ENCODE measurements at regions not wholly inside any gene's neighbourhood (a gene's known extent, or its start where the extent isn't known, plus 50 kb on each side); places are given as distances from the start of the nearest gene placed in this dataset.

GRCh38 chr4:104205116-104205515, 289.6 kb downstream of the CXXC4 start:
- Mint-ChIP-seq H3K9me3 (peaks cover 5% of the 10 kb centered on the region), H3K36me3 (ENCODE audit: insufficient read depth) (peaks cover 1% of the 10 kb centered on the region), H3K4me1 (no peaks in the 10 kb centered on the region), H3K4me3 (no peak overlapping the region), H3K27ac (ENCODE audit: low read depth) (no peak overlapping the region), H3K27me3 (no peaks in the 10 kb centered on the region)
- DNase-seq (ENCODE audit: low spot score in 2 of 2) = no peak
- ATAC-seq (replicated peaks; ENCODE audit: extremely low read depth, poor library complexity, severe bottlenecking) = no peak

- H3K27me3 Mint-ChIP-seq = no peaks in the 10 kb centered on the region
- peak overlapping the region; percentile 68 for H3K27ac Mint-ChIP-seq (ENCODE audit: low read depth)
- H3K36me3 Mint-ChIP-seq (ENCODE audit: insufficient read depth) = no peaks in the 10 kb centered on the region
- H3K9me3 Mint-ChIP-seq = peaks cover 12% of the 10 kb centered on the region
- DNase-seq (ENCODE audit: low spot score in 2 of 2) = no peak
- no peaks in the 10 kb centered on the region for H3K4me1 Mint-ChIP-seq
- no peak overlapping the region for H3K4me3 Mint-ChIP-seq
- no peak for ATAC-seq (replicated peaks; ENCODE audit: extremely low read depth, poor library complexity, severe bottlenecking)
Observed at GRCh38 chr4:104188301-104188700, 306.4 kb downstream of the CXXC4 start.

GRCh38 chr4:104169437-104169836, 325.3 kb downstream of the CXXC4 start:
- Mint-ChIP-seq H3K36me3 (ENCODE audit: insufficient read depth) (peaks cover 2% of the 10 kb centered on the region), H3K4me3 (no peak overlapping the region), H3K4me1 (no peaks in the 10 kb centered on the region), H3K27me3 (no peaks in the 10 kb centered on the region), H3K27ac (ENCODE audit: low read depth) (no peak overlapping the region), H3K9me3 (peaks cover 18% of the 10 kb centered on the region)
- no peak for ATAC-seq (replicated peaks; ENCODE audit: extremely low read depth, poor library complexity, severe bottlenecking)
- DNase-seq (ENCODE audit: low spot score in 2 of 2) = no peak

GRCh38 chr4:104166749-104167148, 327.9 kb downstream of the CXXC4 start:
- ATAC-seq (replicated peaks; ENCODE audit: extremely low read depth, poor library complexity, severe bottlenecking) = no peak

GRCh38 chr4:104163820-104164219, 330.9 kb downstream of the CXXC4 start:
- ATAC-seq (replicated peaks; ENCODE audit: extremely low read depth, poor library complexity, severe bottlenecking) (no peak), DNase-seq (ENCODE audit: low spot score in 2 of 2) (no peak)
- no peaks in the 10 kb centered on the region for H3K27me3 Mint-ChIP-seq
- peaks cover 2% of the 10 kb centered on the region for H3K36me3 Mint-ChIP-seq (ENCODE audit: insufficient read depth)
- no peak overlapping the region for H3K27ac Mint-ChIP-seq (ENCODE audit: low read depth)
- H3K9me3 Mint-ChIP-seq = peaks cover 17% of the 10 kb centered on the region
- no peaks in the 10 kb centered on the region for H3K4me1 Mint-ChIP-seq
- no peak overlapping the region for H3K4me3 Mint-ChIP-seq

More at GRCh38 chr4:104166749-104167148, 327.9 kb downstream of the CXXC4 start:
- H3K36me3 Mint-ChIP-seq (ENCODE audit: insufficient read depth) = peaks cover 2% of the 10 kb centered on the region
- no peaks in the 10 kb centered on the region for H3K4me1 Mint-ChIP-seq
- no peaks in the 10 kb centered on the region for H3K27me3 Mint-ChIP-seq
- no peak overlapping the region for H3K27ac Mint-ChIP-seq (ENCODE audit: low read depth)
- no peak overlapping the region for H3K4me3 Mint-ChIP-seq
- H3K9me3 Mint-ChIP-seq = peaks cover 13% of the 10 kb centered on the region
- DNase-seq (ENCODE audit: low spot score in 2 of 2) = no peak

- H3K27me3 Mint-ChIP-seq = no peaks in the 10 kb centered on the region
- peaks cover 1% of the 10 kb centered on the region for H3K36me3 Mint-ChIP-seq (ENCODE audit: insufficient read depth)
- ATAC-seq (replicated peaks; ENCODE audit: extremely low read depth, poor library complexity, severe bottlenecking) (no peak), DNase-seq (ENCODE audit: low spot score in 2 of 2) (no peak)
- no peak overlapping the region for H3K27ac Mint-ChIP-seq (ENCODE audit: low read depth)
- H3K4me3 Mint-ChIP-seq = no peak overlapping the region
- H3K9me3 Mint-ChIP-seq = peaks cover 7% of the 10 kb centered on the region
- no peaks in the 10 kb centered on the region for H3K4me1 Mint-ChIP-seq
Observed at GRCh38 chr4:104146048-104146447, 348.6 kb downstream of the CXXC4 start.

- no peak for ATAC-seq (replicated peaks; ENCODE audit: extremely low read depth, poor library complexity, severe bottlenecking)
- H3K4me3 Mint-ChIP-seq = no peak overlapping the region
- H3K4me1 Mint-ChIP-seq = no peaks in the 10 kb centered on the region
- H3K36me3 Mint-ChIP-seq (ENCODE audit: insufficient read depth) = peaks cover 1% of the 10 kb centered on the region
- no peak for DNase-seq (ENCODE audit: low spot score in 2 of 2)
- H3K27me3 Mint-ChIP-seq = no peaks in the 10 kb centered on the region
- peaks cover 9% of the 10 kb centered on the region for H3K9me3 Mint-ChIP-seq
- no peak overlapping the region for H3K27ac Mint-ChIP-seq (ENCODE audit: low read depth)
Observed at GRCh38 chr4:104138116-104138515, 356.6 kb downstream of the CXXC4 start.

GRCh38 chr4:104129243-104129642, 365.5 kb downstream of the CXXC4 start:
- ATAC-seq (replicated peaks; ENCODE audit: extremely low read depth, poor library complexity, severe bottlenecking) (no peak), DNase-seq (ENCODE audit: low spot score in 2 of 2) (no peak)
- no peaks in the 10 kb centered on the region for H3K27me3 Mint-ChIP-seq
- no peaks in the 10 kb centered on the region for H3K36me3 Mint-ChIP-seq (ENCODE audit: insufficient read depth)
- H3K27ac Mint-ChIP-seq (ENCODE audit: low read depth) = no peak overlapping the region
- no peaks in the 10 kb centered on the region for H3K4me1 Mint-ChIP-seq
- H3K9me3 Mint-ChIP-seq = peaks cover 5% of the 10 kb centered on the region
- H3K4me3 Mint-ChIP-seq = no peak overlapping the region

- Mint-ChIP-seq H3K4me3 (no peak overlapping the region), H3K27ac (ENCODE audit: low read depth) (no peak overlapping the region), H3K4me1 (no peaks in the 10 kb centered on the region), H3K36me3 (ENCODE audit: insufficient read depth) (no peaks in the 10 kb centered on the region), H3K27me3 (no peaks in the 10 kb centered on the region), H3K9me3 (peaks cover 5% of the 10 kb centered on the region)
- no peak for ATAC-seq (replicated peaks; ENCODE audit: extremely low read depth, poor library complexity, severe bottlenecking)
- DNase-seq (ENCODE audit: low spot score in 2 of 2) = no peak
Observed at GRCh38 chr4:104128850-104129213, 365.9 kb downstream of the CXXC4 start.

- DNase-seq (ENCODE audit: low spot score in 2 of 2) (no peak), ATAC-seq (replicated peaks; ENCODE audit: extremely low read depth, poor library complexity, severe bottlenecking) (no peak)
- Mint-ChIP-seq H3K9me3 (peaks cover 9% of the 10 kb centered on the region), H3K4me3 (no peak overlapping the region), H3K27me3 (no peaks in the 10 kb centered on the region), H3K36me3 (ENCODE audit: insufficient read depth) (peaks cover 1% of the 10 kb centered on the region), H3K27ac (ENCODE audit: low read depth) (no peak overlapping the region), H3K4me1 (no peaks in the 10 kb centered on the region)
Observed at GRCh38 chr4:104128031-104128849, 366.5 kb downstream of the CXXC4 start.

GRCh38 chr4:104123021-104123420, 371.7 kb downstream of the CXXC4 start:
- H3K27ac Mint-ChIP-seq (ENCODE audit: low read depth) = no peak overlapping the region
- no peaks in the 10 kb centered on the region for H3K27me3 Mint-ChIP-seq
- ATAC-seq (replicated peaks; ENCODE audit: extremely low read depth, poor library complexity, severe bottlenecking) = no peak
- H3K9me3 Mint-ChIP-seq = peaks cover 12% of the 10 kb centered on the region
- H3K4me1 Mint-ChIP-seq = no peaks in the 10 kb centered on the region
- peaks cover 2% of the 10 kb centered on the region for H3K36me3 Mint-ChIP-seq (ENCODE audit: insufficient read depth)
- DNase-seq (ENCODE audit: low spot score in 2 of 2) = no peak
- H3K4me3 Mint-ChIP-seq = no peak overlapping the region

- Mint-ChIP-seq H3K27ac (ENCODE audit: low read depth) (no peak overlapping the region), H3K36me3 (ENCODE audit: insufficient read depth) (no peaks in the 10 kb centered on the region), H3K9me3 (peaks cover 17% of the 10 kb centered on the region), H3K4me1 (no peaks in the 10 kb centered on the region), H3K4me3 (no peak overlapping the region), H3K27me3 (no peaks in the 10 kb centered on the region)
- no peak for ATAC-seq (replicated peaks; ENCODE audit: extremely low read depth, poor library complexity, severe bottlenecking)
- DNase-seq (ENCODE audit: low spot score in 2 of 2) = no peak
Observed at GRCh38 chr4:104117776-104118175, 376.9 kb downstream of the CXXC4 start.

GRCh38 chr4:104113850-104114249, 380.8 kb downstream of the CXXC4 start:
- peaks cover 11% of the 10 kb centered on the region for H3K9me3 Mint-ChIP-seq
- no peak for DNase-seq (ENCODE audit: low spot score in 2 of 2)
- no peaks in the 10 kb centered on the region for H3K4me1 Mint-ChIP-seq
- H3K27ac Mint-ChIP-seq (ENCODE audit: low read depth) = no peak overlapping the region
- no peak for ATAC-seq (replicated peaks; ENCODE audit: extremely low read depth, poor library complexity, severe bottlenecking)
- H3K4me3 Mint-ChIP-seq = no peak overlapping the region
- H3K36me3 Mint-ChIP-seq (ENCODE audit: insufficient read depth) = no peaks in the 10 kb centered on the region
- no peaks in the 10 kb centered on the region for H3K27me3 Mint-ChIP-seq
